Smooth muscle cell (in vitro differentiated cells): ENCODE measurements at regions not wholly inside any gene's neighbourhood (a gene's known extent, or its start where the extent isn't known, plus 50 kb on each side); places are given as distances from the start of the nearest gene placed in this dataset.

ENCODE experiments used
- DNase-seq: peaks from one replicate; lab custom pipeline; 2025; ENCODE audit not compliant: unreplicated experiment; lab: John Stamatoyannopoulos, UW
- H2AFZ ChIP-seq: fragments of 200-600 bp; sonication (generic); 2 replicates; pipeline ENCODE4 v1.6.0; 2016; ENCODE audit warnings: antibody characterized with exemption, low read depth, mild to moderate bottlenecking
- H3F3A ChIP-seq: fragments of 200-600 bp; sonication (generic); 2 replicates; pipeline ENCODE4 v1.6.0; 2017; ENCODE audit warnings: antibody characterized with exemption, low read depth
- H3K27ac ChIP-seq: fragments of 200-600 bp; sonication (generic); 2 replicates; pipeline ENCODE4 v1.5.1; 2016; ENCODE audit warnings: low read depth, mild to moderate bottlenecking
- H3K27me3 ChIP-seq: fragments of 200-600 bp; sonication (generic); 2 replicates; pipeline ENCODE4 v1.6.1; 2016; ENCODE audit warnings: low read depth, mild to moderate bottlenecking
- H3K36me3 ChIP-seq: fragments of 200-600 bp; sonication (generic); 2 replicates; pipeline ENCODE4 v1.5.1; 2016; ENCODE audit warnings: low read depth
- H3K4me1 ChIP-seq: fragments of 200-600 bp; sonication (generic); 2 replicates; pipeline ENCODE4 v1.5.1; 2016; ENCODE audit warnings: low read depth
- H3K4me2 ChIP-seq: fragments of 200-600 bp; sonication (generic); 2 replicates; pipeline ENCODE4 v1.6.0; 2016; ENCODE audit warnings: mild to moderate bottlenecking
- H3K4me3 ChIP-seq: fragments of 200-600 bp; sonication (generic); 2 replicates; pipeline ENCODE4 v1.5.1; 2016; ENCODE audit warnings: mild to moderate bottlenecking
- H3K79me2 ChIP-seq: fragments of 200-600 bp; sonication (generic); 2 replicates; pipeline ENCODE4 v1.6.0; 2016; ENCODE audit warnings: low read depth, mild to moderate bottlenecking
- H3K9ac ChIP-seq: fragments of 200-600 bp; sonication (generic); 2 replicates; pipeline ENCODE4 v1.6.0; 2016; ENCODE audit warnings: low read depth
- H3K9me3 ChIP-seq: fragments of 200-600 bp; sonication (generic); replicated peaks from 2 replicates; pipeline ENCODE4 v1.5.1; 2016; ENCODE audit warnings: low read depth
- H4K20me1 ChIP-seq: fragments of 200-600 bp; sonication (generic); 2 replicates; pipeline ENCODE4 v1.6.0; 2016; ENCODE audit warnings: low read depth
- CTCF ChIP-seq: fragments of 200-600 bp; sonication (generic); IDR thresholded peaks from 2 replicates; pipeline ENCODE4 v1.5.1; 2017; ENCODE audit warnings: borderline replicate concordance, mild to moderate bottlenecking, antibody characterized with exemption; ENCODE audit not compliant: insufficient read depth, poor library complexity, severe bottlenecking
- WGBS: methylation state at CpG from one replicate; pipeline ENCODE4 v1.1.7; 2016; ENCODE audit warnings: low lambda C conversion rate; 5-methylcytosine and 5-hydroxymethylcytosine counted together

DNA sequence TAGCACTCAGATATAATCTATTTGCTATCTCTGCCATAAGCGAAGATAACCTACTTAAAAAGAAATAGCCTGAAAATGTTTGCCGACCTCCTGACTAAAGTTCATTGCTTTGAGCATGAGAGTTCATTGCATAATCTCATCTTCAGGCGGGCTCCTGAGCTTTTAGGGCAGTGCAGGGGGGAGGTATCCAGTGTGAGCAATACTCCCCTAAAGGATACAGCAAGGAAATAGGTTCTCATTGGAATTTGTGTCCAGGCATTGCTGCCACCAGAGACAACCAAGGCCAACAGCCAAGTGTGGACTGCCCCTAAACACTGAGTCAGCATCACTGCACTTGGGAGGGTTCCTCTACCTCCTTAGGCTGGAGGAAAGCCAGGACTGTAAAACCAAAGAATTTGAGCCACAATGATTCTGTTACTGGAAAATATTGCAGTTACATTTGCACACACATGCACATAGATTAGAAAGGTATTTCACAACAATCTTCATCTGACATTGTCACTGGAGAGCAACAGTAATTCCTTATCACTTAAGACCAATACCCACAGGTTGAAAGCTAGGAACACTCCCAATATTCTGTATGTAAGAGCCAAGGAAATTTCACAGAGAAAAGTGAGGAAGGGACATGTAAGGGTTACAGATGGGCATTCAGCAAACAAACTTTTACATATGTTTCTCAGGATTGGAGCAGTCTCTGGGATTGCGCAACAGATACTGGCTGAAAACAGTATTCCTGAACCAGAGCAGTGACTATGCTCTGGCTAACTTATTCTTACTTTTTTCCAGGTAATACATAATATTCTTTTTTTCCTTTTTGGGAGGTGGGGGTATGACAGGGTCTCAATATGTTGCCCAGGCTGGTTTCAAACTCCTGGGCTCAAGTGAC, 98.6 kb upstream of the TLE1 start:
- TF ChIP-seq CTCF: no peak
- WGBS: 66% methylated on average over 4 of the region's 4 CpGs
- no peaks in the 10 kb centered on the region for H3K27me3 ChIP-seq
- no peaks in the 10 kb centered on the region for H3K36me3 ChIP-seq
- no peaks in the 10 kb centered on the region for H3K4me1 ChIP-seq
- no peaks in the 10 kb centered on the region for H3F3A ChIP-seq
- no peaks in the 10 kb centered on the region for H3K9me3 ChIP-seq
- H3K4me2 ChIP-seq: peak overlapping the region; percentile 30
- no peak overlapping the region for H3K9ac ChIP-seq
- H3K79me2 ChIP-seq: no peaks in the 10 kb centered on the region
- H2AFZ ChIP-seq: no peak overlapping the region
- H3K27ac ChIP-seq: peak overlapping the region; percentile 28
- DNase-seq: no peak
- H4K20me1 ChIP-seq: no peaks in the 10 kb centered on the region
- H3K4me3 ChIP-seq: no peak overlapping the region

DNA sequence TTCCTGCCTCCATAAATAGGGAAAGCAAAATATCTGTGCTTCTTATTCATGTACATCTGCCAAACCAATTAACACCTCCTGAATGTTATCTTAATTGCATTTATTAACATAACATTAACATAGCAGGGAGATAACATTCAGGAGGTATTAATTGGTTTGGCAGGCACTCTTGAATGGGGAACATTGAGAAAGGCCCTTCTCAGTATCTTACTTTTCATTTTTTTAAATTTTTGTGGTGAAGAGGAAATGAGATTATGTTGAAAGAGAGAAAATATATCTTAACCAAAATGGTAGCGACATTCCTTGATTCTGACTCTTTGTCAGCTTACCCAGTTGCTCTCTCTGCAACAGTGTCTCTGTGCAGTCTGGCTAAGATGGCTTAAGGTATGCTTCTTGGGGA, 100.4 kb upstream of the TLE1 start:
- peak overlapping the region; percentile 26 for H3K27ac ChIP-seq
- no peaks in the 10 kb centered on the region for H4K20me1 ChIP-seq
- TF ChIP-seq CTCF: no peak
- no peak overlapping the region for H3K4me3 ChIP-seq
- H3K36me3 ChIP-seq: no peaks in the 10 kb centered on the region
- H3F3A ChIP-seq: no peaks in the 10 kb centered on the region
- DNase-seq: no peak
- H2AFZ ChIP-seq: no peak overlapping the region
- H3K4me2 ChIP-seq: peak overlapping the region; percentile 5
- no peaks in the 10 kb centered on the region for H3K4me1 ChIP-seq
- H3K9ac ChIP-seq: no peak overlapping the region
- H3K79me2 ChIP-seq: no peaks in the 10 kb centered on the region
- no peaks in the 10 kb centered on the region for H3K27me3 ChIP-seq
- no peaks in the 10 kb centered on the region for H3K9me3 ChIP-seq
- 35% methylated on average over 1 of the region's 1 CpG for WGBS

- no peak overlapping the region for H2AFZ ChIP-seq
- no peak overlapping the region for H3K27ac ChIP-seq
- 91% methylated on average over 2 of the region's 2 CpGs for WGBS
- H3K36me3 ChIP-seq: no peaks in the 10 kb centered on the region
- no peaks in the 10 kb centered on the region for H3F3A ChIP-seq
- H4K20me1 ChIP-seq: no peaks in the 10 kb centered on the region
- no peaks in the 10 kb centered on the region for H3K79me2 ChIP-seq
- H3K9me3 ChIP-seq: no peaks in the 10 kb centered on the region
- no peaks in the 10 kb centered on the region for H3K4me1 ChIP-seq
- H3K9ac ChIP-seq: no peak overlapping the region
- DNase-seq: no peak
- no peak overlapping the region for H3K4me2 ChIP-seq
- H3K4me3 ChIP-seq: no peak overlapping the region
- H3K27me3 ChIP-seq: no peaks in the 10 kb centered on the region
- no peak for TF ChIP-seq CTCF
These were observed 100.8 kb upstream of the TLE1 start for GRCh38 chr9:81790166-81790565.

DNA sequence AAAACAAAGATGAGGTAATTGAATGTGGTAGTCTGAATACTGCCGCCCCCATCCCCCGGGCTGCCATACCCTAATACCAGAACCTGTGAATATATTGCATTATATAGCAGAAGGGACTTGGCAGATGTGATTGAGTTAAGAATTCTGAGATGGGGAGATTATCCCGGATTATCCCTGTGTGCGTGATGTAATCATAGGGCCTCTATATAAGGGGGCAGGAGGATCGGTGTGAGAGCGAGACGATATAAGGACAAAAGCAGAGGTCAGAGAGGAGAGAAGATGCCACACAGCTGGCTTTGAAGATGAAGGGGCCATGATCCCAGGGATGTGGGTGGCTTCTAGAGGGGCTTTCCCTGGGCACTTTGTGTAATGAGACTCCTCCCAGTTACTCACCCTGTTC, 101.7 kb upstream of the TLE1 start:
- Histone ChIP-seq H3K4me2 (no peak overlapping the region), H2AFZ (no peak overlapping the region), H4K20me1 (no peaks in the 10 kb centered on the region), H3K36me3 (no peaks in the 10 kb centered on the region), H3K79me2 (no peaks in the 10 kb centered on the region), H3K9me3 (no peaks in the 10 kb centered on the region), H3K27ac (no peak overlapping the region), H3K9ac (no peak overlapping the region), H3K27me3 (no peaks in the 10 kb centered on the region), H3K4me1 (no peaks in the 10 kb centered on the region), H3F3A (no peaks in the 10 kb centered on the region), H3K4me3 (no peak overlapping the region)
- 94% methylated on average over 7 of the region's 7 CpGs for WGBS
- TF ChIP-seq CTCF: no peak
- no peak for DNase-seq
